GM12873 (cell line): ENCODE measurements at regions not wholly inside any gene's neighbourhood (a gene's known extent, or its start where the extent isn't known, plus 50 kb on each side); places are given as distances from the start of the nearest gene placed in this dataset.

ENCODE experiments used
- CTCF ChIP-seq: IDR thresholded peaks from 2 replicates; pipeline ENCODE4 v1.5.1; 2012; ENCODE audit warnings: low read depth, mild to moderate bottlenecking, moderate library complexity, low read length, control low read depth; ENCODE audit not compliant: insufficient read depth; ENCODE audit errors: missing control alignments

- no peak for TF ChIP-seq CTCF
These were observed 56.3 kb downstream of the RGS12 start for GRCh38 chr4:3349116-3349515.

DNA sequence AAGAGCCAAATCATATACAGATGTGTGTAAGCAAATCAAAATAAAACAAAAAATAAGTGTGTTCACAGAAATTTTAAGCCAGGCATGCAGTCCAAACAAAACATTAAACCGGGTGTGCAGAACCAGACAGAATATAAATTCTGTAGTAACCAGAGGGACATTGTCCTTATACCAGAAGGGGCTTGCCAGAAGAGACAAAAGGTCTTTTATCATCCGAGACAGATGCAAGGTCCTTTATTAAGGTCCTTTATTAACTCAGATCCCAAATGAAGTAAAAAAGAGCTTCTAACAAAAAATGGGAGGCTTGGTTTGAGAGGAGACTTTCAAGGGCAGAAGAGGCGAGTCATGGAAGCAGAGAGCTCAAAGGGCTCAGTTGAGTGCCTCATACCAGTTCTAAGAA, 59.2 kb downstream of the RGS12 start:
- no peak for TF ChIP-seq CTCF

GRCh38 chr4:3352505-3352904, 59.7 kb downstream of the RGS12 start:
- TF ChIP-seq CTCF: no peak

DNA sequence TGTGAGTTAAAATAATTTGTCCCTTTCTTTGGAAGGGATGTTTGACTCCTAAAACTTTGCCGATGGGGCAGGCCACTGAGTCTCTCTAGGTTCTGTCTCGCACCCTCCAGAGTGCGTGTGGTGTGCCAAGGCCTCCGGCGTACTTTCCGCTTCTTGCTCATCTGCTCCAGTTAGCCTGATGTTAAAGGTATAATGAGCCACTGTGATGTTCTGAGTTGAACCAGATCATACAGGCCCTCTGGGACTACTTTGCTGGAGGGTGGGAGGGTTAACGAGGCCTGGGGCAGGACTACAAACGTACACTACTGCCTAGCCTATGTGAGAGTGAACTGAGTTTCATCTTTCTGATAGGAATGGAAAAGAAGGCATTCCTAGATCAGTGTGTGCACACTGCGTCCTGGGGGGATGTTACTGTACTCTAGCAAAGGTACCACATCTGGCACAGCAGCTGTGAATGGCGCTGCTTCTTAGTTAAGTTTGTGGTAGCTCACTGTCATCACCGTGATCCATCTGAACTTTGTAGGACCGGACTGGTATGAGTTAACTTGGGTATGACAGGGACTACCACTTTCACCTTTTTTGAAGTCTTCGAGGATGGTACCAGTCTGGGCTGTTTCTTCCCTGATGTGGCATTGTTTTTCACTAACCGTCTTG, 60.2 kb downstream of the RGS12 start:
- no peak for TF ChIP-seq CTCF

DNA sequence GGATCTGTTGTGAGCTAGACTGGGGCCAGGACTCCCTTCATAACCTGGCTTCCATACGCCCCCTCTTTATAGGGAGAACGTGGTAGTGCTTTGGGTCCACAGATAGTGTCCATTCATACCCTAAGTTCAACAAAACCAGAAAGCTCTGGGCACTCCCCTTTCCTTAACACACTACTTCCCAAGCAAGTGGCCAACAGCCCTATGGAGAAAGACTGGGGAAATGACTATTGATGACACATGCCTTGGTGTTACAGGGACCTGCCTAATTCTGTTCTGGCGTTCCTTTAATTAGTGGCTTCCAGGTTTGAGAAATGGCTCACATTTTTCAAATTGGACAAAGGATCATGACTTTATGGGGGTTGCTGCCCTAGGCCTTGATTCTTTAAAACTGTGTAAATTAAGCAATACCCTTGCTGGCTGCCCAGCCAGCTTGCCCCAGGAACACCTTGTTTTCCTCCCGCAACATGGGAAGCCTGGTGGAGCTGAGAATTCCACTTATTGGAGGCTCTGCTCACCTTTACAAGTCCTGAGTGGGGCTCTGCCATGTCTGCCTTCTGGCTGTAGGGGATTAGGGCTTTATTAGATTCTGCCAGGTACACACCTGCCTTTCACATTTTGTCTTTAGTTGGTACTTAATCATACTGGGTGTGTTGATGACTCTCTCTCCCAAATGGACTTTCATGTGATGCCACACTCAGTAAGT, 61.1 kb downstream of the RGS12 start:
- no peak for TF ChIP-seq CTCF

- TF ChIP-seq CTCF: no peak
These were observed 61.6 kb downstream of the RGS12 start for GRCh38 chr4:3354455-3354811.

GRCh38 chr4:3355266-3355748, 62.5 kb downstream of the RGS12 start:
- TF ChIP-seq CTCF: no peak
